Prostate gland (tissue), 2 donors: ENCODE measurements at regions not wholly inside any gene's neighbourhood (a gene's known extent, or its start where the extent isn't known, plus 50 kb on each side); places are given as distances from the start of the nearest gene placed in this dataset.

Experiments used
- CTCF ChIP-seq, 4 experiments: fragments of 200-600 bp in 2 of 4; fragments of 450-650 bp in 2 of 4; sonication (generic) in 2 of 4; IDR thresholded peaks; 1 replicate in 3 of 4; 2 replicates in 1 of 4; pipeline ENCODE4 v1.5.1; 2016 to 2019; ENCODE audit warnings: antibody characterized with exemption in 4 of 4, mild to moderate bottlenecking in 2 of 4, moderate library complexity in 2 of 4
- POLR2AphosphoS5 ChIP-seq: sonication (generic); formaldehyde crosslinking; IDR thresholded peaks from one replicate; pipeline ENCODE4 v1.6.1; 2017; ENCODE audit warnings: antibody characterized with exemption

GRCh38 chr5:63648376-63648775 is 313.9 kb downstream of the HTR1A start:
- TF ChIP-seq POLR2AphosphoS5, result no peak
- no peak for TF ChIP-seq CTCF (IDR thresholded peaks at IDR 0.05)
